HUDEP-2 (cell line): ENCODE measurements at regions not wholly inside any gene's neighbourhood (a gene's known extent, or its start where the extent isn't known, plus 50 kb on each side); places are given as distances from the start of the nearest gene placed in this dataset.
"Not testable (repeated sequence)": the region's sequence is repeated elsewhere in the genome, so short reads cannot be mapped to it uniquely, and the experiment has no call there.

Experiments
- DNase-seq, 76 experiments: peaks; one replicate each; lab custom pipeline; 2025; ENCODE audit not compliant: unreplicated experiment in 76 of 76; lab: John Stamatoyannopoulos, UW

- DNase-seq, result no peak
Observed at GRCh38 chr5:103909391-103909790, 346.8 kb upstream of the NUDT12 start.

DNA sequence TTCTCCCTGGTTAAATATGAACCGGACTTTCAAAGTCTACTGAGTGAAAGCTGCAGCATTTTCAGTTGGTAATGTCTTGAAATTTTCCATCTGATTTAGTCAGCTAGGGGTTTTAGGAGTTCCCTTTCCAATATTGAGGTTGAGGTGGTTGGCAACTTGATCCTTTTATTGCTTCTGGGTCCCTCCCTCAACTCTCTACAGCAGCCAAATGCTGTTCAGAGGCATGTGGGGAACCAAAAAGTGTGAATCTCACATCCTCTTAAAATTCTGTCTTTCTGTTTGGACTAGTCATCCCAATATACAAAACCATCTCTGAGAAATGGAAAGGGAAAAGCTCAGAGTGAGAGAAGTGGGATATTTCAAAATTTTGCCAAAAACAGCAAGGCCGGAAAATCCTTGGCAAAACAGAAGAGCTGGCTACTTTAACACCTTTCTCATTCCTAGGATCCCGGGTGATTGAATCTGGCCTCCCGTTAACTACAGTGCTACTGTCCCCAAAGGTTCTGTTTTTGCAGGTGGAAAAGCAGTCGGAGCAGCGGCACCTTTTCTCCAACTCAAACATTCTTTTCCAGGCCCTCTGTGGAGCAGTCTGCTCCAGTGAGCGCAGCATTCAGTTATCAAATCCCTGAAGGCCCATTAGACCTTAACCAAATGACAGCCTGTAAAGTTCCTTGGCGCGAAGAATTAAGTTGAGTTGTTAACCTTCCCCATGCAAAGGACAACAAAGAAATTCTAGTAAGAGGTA is 345.9 kb upstream of the NUDT12 start:
- DNase-seq, result no peak

DNA sequence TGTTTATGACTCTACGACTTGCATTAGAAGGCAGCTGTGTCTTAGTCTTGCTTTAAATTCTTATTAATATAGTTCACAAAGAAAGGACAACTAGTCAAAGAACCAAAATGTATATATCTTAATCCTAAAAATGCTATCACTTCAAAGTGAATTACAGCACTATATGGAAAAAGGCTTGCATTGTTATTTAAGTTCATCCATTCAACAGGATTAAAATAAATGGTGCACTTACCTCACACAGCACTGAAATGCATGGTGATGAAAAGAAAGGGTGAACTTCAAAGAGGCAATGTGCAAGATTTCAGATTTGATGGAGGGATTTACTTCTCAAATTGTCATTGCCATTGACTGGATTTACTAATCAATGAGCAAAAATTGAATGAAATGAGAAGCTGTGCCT is 344.4 kb upstream of the NUDT12 start:
- DNase-seq, result no peak

DNA sequence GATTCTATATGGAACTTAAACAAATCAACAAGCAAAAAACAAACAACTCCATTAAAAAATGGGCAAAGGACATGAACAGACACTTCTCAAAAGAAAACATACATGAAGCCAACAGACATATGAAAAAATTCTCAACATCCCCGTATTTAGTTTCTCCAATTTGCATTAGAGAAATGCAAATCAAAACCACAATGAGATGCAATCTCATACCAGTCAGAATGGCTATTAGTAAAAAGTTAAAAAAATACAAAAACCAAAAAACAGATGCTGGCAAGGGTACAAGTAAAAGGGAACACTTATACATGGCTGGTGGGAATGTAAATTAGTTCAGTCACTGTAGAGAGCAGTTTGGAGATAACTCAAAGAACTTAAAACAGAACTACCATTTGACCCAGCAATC is 342.1 kb upstream of the NUDT12 start:
- no peak for DNase-seq

DNA sequence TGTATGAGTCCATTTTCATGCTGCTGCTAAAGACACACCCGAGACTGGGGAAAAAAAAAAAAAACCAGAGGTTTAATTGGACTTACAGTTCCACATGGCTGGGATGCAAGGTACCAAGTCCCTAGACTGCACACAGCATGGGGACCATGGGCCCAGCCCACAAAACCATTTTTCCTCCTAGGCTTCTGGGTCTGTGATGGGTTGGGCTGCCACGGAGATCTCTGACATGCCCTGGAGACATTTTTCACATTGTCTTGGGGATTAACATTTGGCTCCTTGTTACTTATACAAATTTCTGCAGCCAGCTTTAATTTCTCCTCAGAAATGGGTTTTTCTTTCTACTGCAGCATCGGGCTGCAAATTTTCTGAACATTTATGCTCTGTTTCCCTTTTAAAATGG is 340.3 kb upstream of the NUDT12 start:
- no peak for DNase-seq

DNA sequence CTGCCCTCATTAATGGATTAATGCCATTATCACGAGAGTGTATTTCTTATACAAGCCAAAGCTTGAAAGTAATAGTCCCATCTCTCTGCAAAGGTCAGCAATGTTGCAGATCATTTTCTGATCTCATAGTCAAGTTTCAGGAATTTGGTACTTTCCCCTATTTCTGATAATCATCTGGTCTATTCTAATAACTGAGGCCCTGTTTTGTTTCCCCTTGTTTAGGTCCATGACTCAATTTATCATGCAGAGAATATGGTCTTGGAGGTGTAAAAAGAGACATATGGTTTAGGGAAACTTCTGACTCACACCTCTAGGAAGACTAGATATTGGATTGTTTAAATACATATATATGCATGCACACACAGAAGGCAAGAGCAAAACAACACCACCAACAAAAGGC is 339.3 kb upstream of the NUDT12 start:
- DNase-seq, result no peak

- no peak for DNase-seq
Observed at GRCh38 chr5:103896593-103896992, 334.0 kb upstream of the NUDT12 start.

DNA sequence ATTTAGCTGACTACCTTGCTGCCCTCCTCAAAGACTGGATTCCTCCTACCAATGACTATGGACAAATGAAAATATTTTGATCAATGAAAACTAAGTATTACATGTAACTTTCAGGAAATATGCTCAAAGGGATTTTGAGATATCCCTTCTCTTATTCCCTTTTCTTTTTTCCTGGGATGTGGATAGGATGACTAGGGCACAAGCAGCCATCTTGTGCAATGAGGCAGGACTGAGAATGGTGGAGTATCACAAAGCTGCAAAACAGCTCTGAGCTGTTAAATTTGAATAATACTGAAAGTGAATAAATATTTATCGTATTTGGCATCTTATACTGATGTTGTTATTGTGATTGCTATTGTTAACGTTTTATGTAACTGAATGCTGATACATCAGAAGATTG is 333.1 kb upstream of the NUDT12 start:
- no peak for DNase-seq

DNA sequence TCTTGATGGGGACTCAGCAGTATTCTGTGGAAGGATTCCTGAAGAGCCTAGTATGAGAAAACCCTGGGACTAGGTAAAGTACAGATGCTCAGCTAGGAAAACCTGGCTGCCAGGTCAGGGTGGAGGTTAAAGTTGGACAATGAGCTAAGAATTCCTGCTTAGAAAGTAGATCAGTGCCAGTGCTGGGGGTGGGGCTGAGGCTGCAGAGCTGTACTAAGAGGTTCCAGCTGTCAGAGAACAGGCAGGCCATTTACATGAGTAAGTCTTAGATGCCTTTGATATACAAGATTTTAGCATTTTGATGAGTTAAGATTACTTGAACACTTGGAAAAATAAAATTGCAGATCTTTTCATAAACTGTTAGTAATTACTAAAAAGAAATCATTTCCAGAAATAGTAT is 332.3 kb upstream of the NUDT12 start:
- no peak for DNase-seq

DNA sequence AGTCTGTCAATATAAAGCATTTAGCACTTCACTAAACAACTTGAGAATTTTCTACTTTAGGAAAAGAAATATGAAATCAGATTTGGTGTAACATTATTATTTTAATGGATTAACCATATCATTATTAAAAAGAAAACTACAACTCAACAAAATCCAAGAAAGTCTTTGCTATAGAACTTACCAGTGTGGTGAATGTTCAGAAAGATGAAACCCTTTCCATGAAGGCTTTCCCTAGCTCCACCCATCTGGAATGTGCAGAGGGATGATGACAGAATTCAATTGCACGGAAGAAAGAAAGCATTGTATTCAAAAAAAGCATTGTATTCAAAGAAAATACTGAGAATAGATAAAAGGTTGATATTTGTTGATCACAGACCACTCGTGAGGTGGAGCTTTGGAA is 328.6 kb upstream of the NUDT12 start:
- DNase-seq, result no peak

GRCh38 chr5:103890313-103890712 is 327.7 kb upstream of the NUDT12 start:
- DNase-seq, result no peak

- DNase-seq, result no peak
Observed at GRCh38 chr5:103889500-103890209, 327.1 kb upstream of the NUDT12 start.

GRCh38 chr5:103886826-103887225 is 324.2 kb upstream of the NUDT12 start:
- no peak for DNase-seq

DNA sequence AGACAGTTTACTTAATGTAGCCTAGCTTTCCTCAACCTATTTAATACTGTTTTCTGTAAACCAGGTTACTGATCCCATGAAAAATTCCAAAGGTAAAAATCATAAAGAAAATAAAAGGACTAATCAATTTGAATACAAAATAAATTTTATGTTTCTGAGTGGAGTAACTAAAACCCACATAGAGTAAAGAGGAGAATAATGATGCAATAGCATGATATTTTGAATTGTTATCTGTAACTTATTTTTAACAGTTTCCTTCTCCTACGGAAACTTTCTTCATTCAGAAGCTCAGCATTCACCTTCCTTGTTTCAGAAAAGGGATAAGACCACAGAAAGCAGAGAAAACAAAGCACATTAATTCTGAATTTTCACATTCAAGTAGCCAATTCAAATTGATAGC is 320.6 kb upstream of the NUDT12 start:
- DNase-seq, result no peak

GRCh38 chr5:103881560-103881959 is 319.0 kb upstream of the NUDT12 start:
- DNase-seq, result no peak

GRCh38 chr5:103867857-103868598 is 305.4 kb upstream of the NUDT12 start:
- no peak for DNase-seq

GRCh38 chr5:103866169-103866568 is 303.6 kb upstream of the NUDT12 start:
- no peak for DNase-seq

DNA sequence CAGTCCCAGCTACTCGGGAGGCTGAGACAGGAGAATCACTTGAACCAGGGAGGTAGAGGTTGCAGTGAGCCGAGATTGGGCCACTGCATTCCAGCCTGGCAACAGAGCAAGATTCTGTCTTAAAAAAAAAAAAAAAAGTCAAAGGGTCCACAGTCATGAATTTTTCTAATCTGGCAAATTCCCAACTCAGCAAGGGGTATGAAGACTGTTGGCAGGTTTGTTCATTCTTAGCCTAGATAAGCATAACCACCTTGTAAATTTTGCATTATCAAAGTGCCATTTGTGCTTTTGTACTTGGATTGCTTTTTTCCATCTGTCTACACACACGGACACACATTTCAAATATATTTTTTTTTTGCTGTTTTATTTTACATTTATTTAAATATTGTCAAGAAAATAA is 299.8 kb upstream of the NUDT12 start:
- no peak for DNase-seq

GRCh38 chr5:103860327-103860726 is 297.7 kb upstream of the NUDT12 start:
- DNase-seq, result no peak

DNA sequence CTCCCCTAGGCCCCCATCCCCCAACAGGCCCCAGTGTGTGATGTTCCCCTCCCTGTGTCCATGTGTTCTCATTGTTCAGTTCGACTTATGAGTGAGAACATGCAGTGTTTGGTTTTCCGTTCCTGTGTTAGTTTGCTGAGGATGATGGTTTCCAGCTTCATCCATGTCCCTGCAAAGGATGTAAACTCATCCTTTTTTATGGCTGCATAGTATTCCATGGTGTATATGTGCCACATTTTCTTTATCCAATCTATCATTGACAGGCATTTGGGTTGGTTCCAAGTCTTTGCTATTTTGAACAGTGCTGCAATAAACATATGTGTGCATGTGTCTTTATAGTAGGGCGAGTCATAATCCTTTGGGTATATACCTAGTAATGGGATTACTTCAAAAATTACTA is 295.8 kb upstream of the NUDT12 start:
- not testable (repeated sequence) for DNase-seq

DNA sequence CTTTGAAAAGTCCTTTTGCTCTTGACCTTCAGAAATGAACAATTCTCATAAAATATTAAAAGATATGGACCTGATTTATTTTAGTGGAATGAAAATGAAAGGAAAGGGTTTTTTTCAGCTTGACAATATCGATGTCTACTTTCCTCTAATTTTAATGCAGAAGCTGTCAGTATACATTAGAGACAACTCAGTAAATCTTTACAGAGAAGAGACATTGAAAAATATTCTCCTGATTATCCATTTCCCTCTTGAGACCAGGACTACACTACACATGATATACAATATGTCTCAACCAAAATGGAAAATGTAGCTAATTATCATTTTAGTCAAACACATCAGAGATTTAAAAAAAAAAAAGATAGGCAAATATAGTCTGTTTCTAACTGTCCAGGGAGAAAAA is 288.5 kb upstream of the NUDT12 start:
- DNase-seq, result no peak

- no peak for DNase-seq
Observed at GRCh38 chr5:103849934-103850333, 287.3 kb upstream of the NUDT12 start.
